ENCODE measurements at regions not wholly inside any gene's neighbourhood (a gene's known extent, or its start where the extent isn't known, plus 50 kb on each side); places are given as distances from the start of the nearest gene placed in this dataset.

- TF ChIP-seq EZH2 (IDR thresholded peaks at IDR 0.05; ENCODE audit: low read length) (no peak), CTCF (optimal IDR thresholded peaks at IDR 0.05 in 1 of 3, IDR thresholded peaks at IDR 0.05 in 1 of 3, conservative IDR thresholded peaks at IDR 0.05 in 1 of 3; ENCODE audit: extremely low read depth in 1 of 3, insufficient read depth in 2 of 3, low read length in 3 of 3) (no peak)
These were observed 304.5 kb downstream of the PRL start for GRCh38 chr6:21992178-21992967.

All from keratinocyte (primary cell).